ENCODE measurements at regions not wholly inside any gene's neighbourhood (a gene's known extent, or its start where the extent isn't known, plus 50 kb on each side); places are given as distances from the start of the nearest gene placed in this dataset.

- TF ChIP-seq EZH2 (IDR thresholded peaks at IDR 0.05; ENCODE audit: borderline replicate concordance) (no peak), CTCF (IDR thresholded peaks at IDR 0.05; ENCODE audit: poor library complexity) (no peak)
Observed at GRCh38 chr14:97550463-97550862, 753.3 kb downstream of the VRK1 start.
